OCI-LY7 (cell line): ENCODE measurements at regions not wholly inside any gene's neighbourhood (a gene's known extent, or its start where the extent isn't known, plus 50 kb on each side); places are given as distances from the start of the nearest gene placed in this dataset. TPM values are rescaled to one million over a fixed set of nuclear protein-coding genes. Genes with fewer than 3 reads are reported as not detected.

Experiments
- BruUV-seq: library from RNA; stranded (reverse); fragments of 400-500 nt; replicated peaks from 2 replicates; lab custom pipeline; 2021; lab: Mats Ljungman, UMichigan
- CTCF ChIA-PET: fragments of 300-600 bp; sonication (Branson Sonifier 250); formaldehyde crosslinking; loops from one replicate; lab custom pipeline; 2022; ENCODE audit warnings: antibody characterized with exemption; ENCODE audit not compliant: unreplicated experiment; lab: Charles Lee
- POLR2A ChIA-PET: fragments of 300-600 bp; sonication (Branson Sonifier 250); formaldehyde crosslinking; loops from one replicate; lab custom pipeline; 2022; ENCODE audit warnings: antibody characterized with exemption; lab: Charles Lee
- DNase-seq: peaks from one replicate; pipeline ENCODE4 v3.0.0-alpha.2; 2015; ENCODE audit warnings: low spot score
- H2AFZ ChIP-seq: fragments of 200-600 bp; sonication (generic), shearing (Covaris generic); 2 replicates; pipeline ENCODE4 v1.6.1; 2014; ENCODE audit warnings: mild to moderate bottlenecking, antibody characterized with exemption, low read length, moderate library complexity
- H3K27ac ChIP-seq: fragments of 200-600 bp; sonication (generic); 2 replicates; pipeline ENCODE4 v1.5.1; 2014; ENCODE audit warnings: mixed run types, low read depth, mild to moderate bottlenecking, moderate library complexity, low read length, inconsistent platforms; ENCODE audit not compliant: poor library complexity, severe bottlenecking
- H3K36me3 ChIP-seq: fragments of 200-600 bp; sonication (generic); 2 replicates; pipeline ENCODE4 v1.6.1; 2014; ENCODE audit warnings: mild to moderate bottlenecking, antibody characterized with exemption, low read length, moderate library complexity, mixed read lengths; ENCODE audit not compliant: insufficient read depth
- H3K4me1 ChIP-seq: fragments of 200-600 bp; sonication (generic); 2 replicates; pipeline ENCODE4 v1.5.1; 2014; ENCODE audit warnings: mild to moderate bottlenecking, low read length; ENCODE audit not compliant: insufficient read depth, poor library complexity, severe bottlenecking
- H3K4me2 ChIP-seq: fragments of 200-600 bp; sonication (generic); 2 replicates; pipeline ENCODE4 v1.6.1; 2014; ENCODE audit warnings: mild to moderate bottlenecking, low read length
- H3K4me3 ChIP-seq: fragments of 200-600 bp; sonication (generic); 2 replicates; pipeline ENCODE4 v1.5.1; 2014; ENCODE audit warnings: mild to moderate bottlenecking, low read depth, low read length; ENCODE audit not compliant: poor library complexity, severe bottlenecking
- H3K79me2 ChIP-seq: fragments of 200-600 bp; sonication (generic); 2 replicates; pipeline ENCODE4 v1.6.1; 2016; ENCODE audit warnings: low read depth, mild to moderate bottlenecking, low read length, moderate library complexity, mixed read lengths; ENCODE audit not compliant: insufficient read depth
- H3K9me2 ChIP-seq: fragments of 200-600 bp; sonication (generic); 2 replicates; pipeline ENCODE4 v1.6.1; 2016; ENCODE audit warnings: mild to moderate bottlenecking, low read length, mixed read lengths; ENCODE audit not compliant: insufficient read depth
- H3K9me3 ChIP-seq: fragments of 200-600 bp; sonication (generic); 2 replicates; pipeline ENCODE4 v1.6.1; 2014; ENCODE audit warnings: mild to moderate bottlenecking, mixed run types, low read length, mixed read lengths
- H4K20me1 ChIP-seq: fragments of 200-600 bp; sonication (generic); 2 replicates; pipeline ENCODE4 v1.6.1; 2014; ENCODE audit warnings: mild to moderate bottlenecking, antibody characterized with exemption, low read length, moderate library complexity, mixed read lengths; ENCODE audit not compliant: insufficient read depth
- CTCF ChIP-seq: fragments of 200-600 bp; sonication (generic); conservative IDR thresholded peaks from 2 replicates; pipeline ENCODE4 v1.5.1; 2014; ENCODE audit warnings: mild to moderate bottlenecking, antibody characterized with exemption, low read length, moderate library complexity, mixed read lengths
- EZH2phosphoT487 ChIP-seq: fragments of 200-600 bp; sonication (generic); IDR thresholded peaks from 2 replicates; pipeline ENCODE4 v1.6.1; 2018; ENCODE audit warnings: low read depth, borderline replicate concordance, mild to moderate bottlenecking, mixed run types, antibody characterized with exemption, low read length, moderate library complexity, mixed read lengths
- intact Hi-C: fragments of 100-400 bp; cut with micrococcal nuclease; formaldehyde crosslinking; loops from one replicate; pipeline ENCODE4 v1.10.0; 2022; ENCODE audit not compliant: unreplicated experiment
- small RNA-seq: library from RNA; depleted of rRNA; stranded (forward); fragments of <200 nt; gene quantifications from one replicate; pipeline ENCODE3, GENCODE V24; 2014

GRCh38 chrX:138408101-138408500 lies 303.4 kb downstream of the FGF13 start:
- H3K9me2 ChIP-seq, result no peaks in the 10 kb centered on the region
- H3K79me2 ChIP-seq, result no peaks in the 10 kb centered on the region
- TF ChIP-seq CTCF, result no peak
- no peak for TF ChIP-seq EZH2phosphoT487
- no peak overlapping the region for H3K4me2 ChIP-seq
- no peak overlapping the region for H2AFZ ChIP-seq
- no peaks in the 10 kb centered on the region for H3K9me3 ChIP-seq
- H3K4me1 ChIP-seq, result no peaks in the 10 kb centered on the region
- no peak for DNase-seq
- BruUV-seq, result no TSS peak
- intact Hi-C loops, result no loop called here
- no peaks in the 10 kb centered on the region for H3K36me3 ChIP-seq
- ChIA-PET POLR2A (no interaction called here), CTCF (no interaction called here)
- no peaks in the 10 kb centered on the region for H4K20me1 ChIP-seq
- no peak overlapping the region for H3K27ac ChIP-seq
- no peak overlapping the region for H3K4me3 ChIP-seq

- Histone ChIP-seq H3K9me2 (no peaks in the 10 kb centered on the region), H3K4me1 (no peaks in the 10 kb centered on the region), H3K4me3 (no peak overlapping the region), H3K9me3 (no peaks in the 10 kb centered on the region), H3K36me3 (no peaks in the 10 kb centered on the region), H4K20me1 (no peaks in the 10 kb centered on the region), H3K79me2 (no peaks in the 10 kb centered on the region), H2AFZ (no peak overlapping the region), H3K4me2 (no peak overlapping the region), H3K27ac (no peak overlapping the region)
- DNase-seq, result no peak
- BruUV-seq, result no TSS peak
- TF ChIP-seq EZH2phosphoT487 (no peak), CTCF (no peak)
- intact Hi-C loops, result no loop called here
- ChIA-PET CTCF (no interaction called here), POLR2A (no interaction called here)
Measured at GRCh38 chrX:138411048-138411447, 300.5 kb downstream of the FGF13 start.

Small RNA genes in the stretch of these regions (small RNA-seq; reads per million reads assigned to genes)
- gene RN7SKP31 (not detected), gene RNU6-985P (not detected)
